Tibial artery (tissue), 4 donors: ENCODE measurements at regions not wholly inside any gene's neighbourhood (a gene's known extent, or its start where the extent isn't known, plus 50 kb on each side); places are given as distances from the start of the nearest gene placed in this dataset.

ENCODE experiments used
- DNase-seq, 2 donors: peaks; one replicate each; pipeline ENCODE4 v3.0.0-alpha.2; 2019
- H3K27ac ChIP-seq, 2 donors: fragments of 200-600 bp; sonication (generic) in 1 of 2; 1 replicate in 1 of 2; 2 replicates in 1 of 2; pipeline ENCODE4 v1.5.1; 2018 to 2019; ENCODE audit warnings: mild to moderate bottlenecking in 1 of 2
- H3K27me3 ChIP-seq, 2 donors: fragments of 200-600 bp; sonication (generic) in 1 of 2; one replicate each; pipeline versions ENCODE4 v1.5.1 to v1.6.0; 2016 to 2019
- H3K36me3 ChIP-seq, 3 donors: fragments of 200-600 bp; sonication (generic) in 2 of 3; one replicate each; pipeline ENCODE4 v1.5.1; 2016 to 2019; ENCODE audit warnings: mild to moderate bottlenecking in 2 of 3
- H3K4me1 ChIP-seq, 4 donors: fragments of 200-600 bp; sonication (generic) in 2 of 4; 1 replicate in 3 of 4; 2 replicates in 1 of 4; pipeline ENCODE4 v1.5.1; 2016 to 2019
- H3K4me3 ChIP-seq, 2 donors: fragments of 200-600 bp; sonication (generic) in 1 of 2; 1 replicate in 1 of 2; 2 replicates in 1 of 2; pipeline ENCODE4 v1.5.1; 2018 to 2019; ENCODE audit warnings: mild to moderate bottlenecking in 2 of 2
- H3K9me3 ChIP-seq, 3 donors: fragments of 200-600 bp; sonication (generic) in 1 of 3; one replicate each; pipeline ENCODE4 v1.5.1; 2016 to 2019
- intact Hi-C: fragments of 100-400 bp; cut with DNase I; formaldehyde crosslinking; loops from one replicate; pipeline ENCODE4 v1.15.0; 2023; ENCODE audit warnings: low total_unique reads
- TF ChIP-seq, protein P1 (sequence below), 2 experiments: fragments of 200-600 bp in 1 of 2; fragments of 450-650 bp in 1 of 2; IDR thresholded peaks; one replicate each; pipeline ENCODE4 v1.5.1; 2017 to 2019; ENCODE audit warnings: antibody characterized with exemption in 2 of 2, mild to moderate bottlenecking in 1 of 2, moderate library complexity in 1 of 2

DNA sequence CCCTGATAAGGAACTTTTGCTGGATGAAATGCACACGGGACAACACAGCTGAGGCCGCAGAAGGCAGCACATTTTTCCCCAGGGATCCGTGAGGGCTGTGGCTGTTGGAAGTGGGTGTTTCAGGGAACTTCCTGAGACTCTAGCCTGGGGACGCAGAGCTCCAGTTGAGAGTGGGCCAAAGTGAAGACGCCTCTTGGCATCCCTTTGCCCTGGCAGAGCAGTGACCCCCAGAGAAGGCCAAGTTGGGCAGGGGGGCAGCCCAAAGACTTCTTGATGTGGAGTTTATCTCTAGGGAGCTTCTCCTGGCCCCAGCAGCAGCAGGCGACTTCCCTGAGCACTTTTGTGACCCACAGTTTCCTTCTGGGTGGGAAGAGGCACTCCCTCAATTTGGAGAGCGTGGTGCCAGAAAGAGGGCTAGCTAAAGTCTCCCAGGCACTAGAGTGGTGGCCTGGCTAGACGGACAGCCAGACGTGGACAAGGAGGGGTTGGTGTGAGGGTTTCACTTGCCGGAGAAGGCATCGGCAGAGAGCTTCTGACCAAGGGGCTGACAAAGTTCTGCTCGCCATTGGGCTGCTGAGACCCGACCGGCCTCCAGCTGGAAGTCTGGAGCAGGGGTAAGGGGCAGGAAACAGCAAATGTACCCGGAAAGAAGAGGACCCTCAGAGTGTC lies 108.8 kb downstream of the ACKR3 start:
- TF ChIP-seq, protein P1, sequence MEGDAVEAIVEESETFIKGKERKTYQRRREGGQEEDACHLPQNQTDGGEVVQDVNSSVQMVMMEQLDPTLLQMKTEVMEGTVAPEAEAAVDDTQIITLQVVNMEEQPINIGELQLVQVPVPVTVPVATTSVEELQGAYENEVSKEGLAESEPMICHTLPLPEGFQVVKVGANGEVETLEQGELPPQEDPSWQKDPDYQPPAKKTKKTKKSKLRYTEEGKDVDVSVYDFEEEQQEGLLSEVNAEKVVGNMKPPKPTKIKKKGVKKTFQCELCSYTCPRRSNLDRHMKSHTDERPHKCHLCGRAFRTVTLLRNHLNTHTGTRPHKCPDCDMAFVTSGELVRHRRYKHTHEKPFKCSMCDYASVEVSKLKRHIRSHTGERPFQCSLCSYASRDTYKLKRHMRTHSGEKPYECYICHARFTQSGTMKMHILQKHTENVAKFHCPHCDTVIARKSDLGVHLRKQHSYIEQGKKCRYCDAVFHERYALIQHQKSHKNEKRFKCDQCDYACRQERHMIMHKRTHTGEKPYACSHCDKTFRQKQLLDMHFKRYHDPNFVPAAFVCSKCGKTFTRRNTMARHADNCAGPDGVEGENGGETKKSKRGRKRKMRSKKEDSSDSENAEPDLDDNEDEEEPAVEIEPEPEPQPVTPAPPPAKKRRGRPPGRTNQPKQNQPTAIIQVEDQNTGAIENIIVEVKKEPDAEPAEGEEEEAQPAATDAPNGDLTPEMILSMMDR (IDR thresholded peaks at IDR 0.05): no peak
- H3K36me3 ChIP-seq: no peaks in the 10 kb centered on the region
- peaks cover 0 to 47% (median 26%) of the 10 kb centered on the region in 4 donors for H3K4me1 ChIP-seq
- H3K9me3 ChIP-seq: no peaks in the 10 kb centered on the region
- H3K27me3 ChIP-seq: no peaks in the 10 kb centered on the region
- peak overlapping the region in 1 of 2 donors; percentile 9 for H3K27ac ChIP-seq
- H3K4me3 ChIP-seq: no peak overlapping the region
- intact Hi-C loops: no loop called here
- DNase-seq: peak; percentile 15 to 64

DNA sequence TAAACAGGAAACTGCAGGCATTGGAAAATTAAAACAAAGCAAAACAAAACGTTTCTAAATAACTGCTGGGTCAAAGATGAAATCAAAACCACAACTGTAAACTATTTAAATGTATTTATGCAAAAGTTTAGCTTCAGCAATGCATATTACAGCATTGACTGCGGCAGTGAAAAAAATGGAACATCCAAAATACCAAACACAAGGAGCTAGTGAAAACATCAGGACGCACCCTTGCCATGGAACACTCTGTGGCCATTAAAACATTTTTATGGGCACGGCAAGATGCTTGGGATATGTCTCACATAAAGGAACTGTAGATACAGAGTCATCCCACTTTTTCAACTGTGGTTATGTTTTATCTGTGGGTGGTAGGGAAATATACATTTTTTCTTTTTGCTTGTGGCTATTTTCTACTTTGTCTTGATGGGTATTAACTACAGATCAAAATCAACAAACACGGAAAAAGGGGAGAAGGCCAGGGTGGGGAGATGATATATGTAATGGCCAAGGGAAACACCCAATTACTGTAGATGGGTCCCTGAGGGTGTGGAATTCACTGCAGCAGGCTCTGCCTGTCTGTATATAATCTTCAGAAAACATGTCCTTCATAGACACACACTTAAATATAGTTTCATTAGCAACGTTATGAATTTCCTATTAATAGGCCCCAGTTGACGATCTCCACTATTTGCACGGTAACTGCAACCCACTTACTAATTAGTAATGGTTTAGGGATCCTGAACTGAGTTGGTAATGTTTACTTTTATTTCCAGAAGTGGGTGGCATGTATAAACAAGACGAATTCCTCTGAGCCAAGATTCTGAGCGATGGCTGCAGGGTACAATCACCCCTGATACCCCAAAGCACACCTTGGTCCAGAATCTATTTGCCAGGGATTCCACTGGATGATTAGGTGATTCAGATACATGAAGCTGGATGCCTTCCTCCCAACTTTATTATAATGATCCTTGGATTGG lies 110.5 kb downstream of the ACKR3 start:
- DNase-seq: peak in 1 of 2 donors; percentile 7
- intact Hi-C loops: loop anchor here (5.0 kb wide), 1 partner anchor 657 kb away; no protein-coding TSS in a partner anchor
- Histone ChIP-seq H3K4me3 (no peak overlapping the region), H3K27ac (no peak overlapping the region), H3K36me3 (no peaks in the 10 kb centered on the region), H3K9me3 (no peaks in the 10 kb centered on the region), H3K4me1 (peaks cover 0 to 37% (median 21%) of the 10 kb centered on the region in 4 donors), H3K27me3 (no peaks in the 10 kb centered on the region)
- TF ChIP-seq, protein P1 (IDR thresholded peaks at IDR 0.05): no peak

DNA sequence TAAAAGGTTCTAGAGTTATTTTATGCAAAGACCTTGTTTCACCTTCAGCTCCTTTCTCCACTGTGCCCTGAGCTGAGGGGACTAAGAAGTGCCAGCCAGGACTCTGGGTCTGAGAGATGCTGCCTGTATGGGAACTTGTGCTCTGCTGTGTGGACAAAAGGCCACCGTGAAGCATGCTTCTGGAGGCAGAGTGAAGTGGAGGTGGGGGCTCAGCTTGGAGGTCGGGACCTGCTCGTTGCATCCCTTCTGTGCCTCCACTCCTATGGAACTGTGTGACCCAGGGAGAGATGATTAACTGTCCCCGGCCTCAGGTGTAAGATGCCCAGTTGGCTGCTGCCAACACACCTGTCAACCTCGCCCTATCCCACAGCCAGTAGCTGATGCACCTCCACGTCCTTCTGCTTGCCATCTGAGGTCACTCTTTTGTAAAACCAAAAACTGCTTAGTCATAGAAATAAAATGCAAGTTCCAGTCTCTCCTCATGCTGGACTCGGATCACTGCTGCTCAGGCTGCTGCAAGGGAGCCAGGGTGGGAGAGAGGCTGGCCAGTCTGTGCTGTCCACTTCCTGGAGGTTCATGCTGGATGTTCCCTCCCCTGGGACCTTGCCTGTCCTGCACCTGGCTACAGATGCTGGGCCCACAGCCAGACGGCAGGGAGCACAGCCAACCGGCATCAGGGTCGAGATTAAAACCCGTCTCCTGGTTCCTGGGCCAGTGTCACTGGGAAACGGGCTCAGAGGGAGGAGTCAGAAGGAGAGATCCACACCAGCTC lies 113.2 kb downstream of the ACKR3 start:
- Histone ChIP-seq H3K27me3 (no peaks in the 10 kb centered on the region), H3K4me3 (no peak overlapping the region), H3K27ac (no peak overlapping the region), H3K36me3 (no peaks in the 10 kb centered on the region), H3K4me1 (peaks cover under 1 to 22% (median 13%) of the 10 kb centered on the region in 4 donors), H3K9me3 (no peaks in the 10 kb centered on the region)
- intact Hi-C loops: loop anchor here (5.0 kb wide), 1 partner anchor 654 kb away; no protein-coding TSS in a partner anchor
- DNase-seq: peak; percentile 10 to 40
- TF ChIP-seq, protein P1 (IDR thresholded peaks at IDR 0.05): no peak

GRCh38 chr2:236684504-236685256 lies 115.1 kb downstream of the ACKR3 start:
- Histone ChIP-seq H3K36me3 (no peaks in the 10 kb centered on the region), H3K4me1 (peaks cover 11 to 30% (median 23%) of the 10 kb centered on the region in 4 donors), H3K27ac (no peak overlapping the region), H3K27me3 (no peaks in the 10 kb centered on the region), H3K9me3 (no peaks in the 10 kb centered on the region), H3K4me3 (no peak overlapping the region)
- DNase-seq: peak in 1 of 2 donors; percentile 11
- intact Hi-C loops: loop anchor here (5.0 kb wide), 1 partner anchor 653 kb away; no protein-coding TSS in a partner anchor
- TF ChIP-seq, protein P1 (IDR thresholded peaks at IDR 0.05): no peak
